Sigmoid colon (tissue), 4 donors: ENCODE measurements at regions not wholly inside any gene's neighbourhood (a gene's known extent, or its start where the extent isn't known, plus 50 kb on each side); places are given as distances from the start of the nearest gene placed in this dataset.

Experiments used
- CTCF ChIP-seq, 4 experiments: fragments of 450-650 bp in 3 of 4; fragments of 200-600 bp in 1 of 4; IDR thresholded peaks; one replicate each; pipeline ENCODE4 v1.5.1; 2016 to 2019; ENCODE audit warnings: antibody characterized with exemption in 4 of 4, mild to moderate bottlenecking in 3 of 4, moderate library complexity in 2 of 4
- EP300 ChIP-seq, 4 donors: sonication (generic); formaldehyde crosslinking; IDR thresholded peaks; one replicate each; pipeline ENCODE4 v1.6.1; 2017; ENCODE audit warnings: antibody characterized with exemption in 4 of 4
- POLR2A ChIP-seq, 2 donors: fragments of 450-650 bp; IDR thresholded peaks; one replicate each; pipeline ENCODE4 v1.6.1; 2016; ENCODE audit warnings: antibody characterized with exemption in 2 of 2, mild to moderate bottlenecking in 2 of 2, moderate library complexity in 2 of 2
- POLR2AphosphoS5 ChIP-seq, 4 donors: sonication (generic); formaldehyde crosslinking; IDR thresholded peaks; one replicate each; pipeline ENCODE4 v1.6.1; 2017; ENCODE audit warnings: antibody characterized with exemption in 4 of 4

GRCh38 chrX:97854086-97854485 lies 970.4 kb downstream of the RPA4 start:
- TF ChIP-seq CTCF (IDR thresholded peaks at IDR 0.05): no peak
- TF ChIP-seq POLR2AphosphoS5 (IDR thresholded peaks at IDR 0.05): no peak
- TF ChIP-seq POLR2A (IDR thresholded peaks at IDR 0.05): no peak
- no peak for TF ChIP-seq EP300 (IDR thresholded peaks at IDR 0.05)
